ENCODE measurements at regions not wholly inside any gene's neighbourhood (a gene's known extent, or its start where the extent isn't known, plus 50 kb on each side); places are given as distances from the start of the nearest gene placed in this dataset.

GRCh38 chr20:22382742-22383141 is 201.6 kb downstream of the FOXA2 start:
- ChIA-PET CTCF (interaction anchor here (0.7 to 6.8 kb wide), 9 partner anchors 9 to 319 kb away, joined by 3 to 62 read pairs (median 4); no protein-coding TSS in a partner anchor), POLR2A (interaction anchor here (0.9 to 2.4 kb wide), 10 partner anchors 10 to 1247 kb away, joined by 3 to 27 read pairs (median 6); partner anchors contain the start of gene NXT1)
- Mint-ChIP-seq H3K9me3 (ENCODE audit: unreplicated experiment) (no peaks in the 10 kb centered on the region), H3K4me3 (ENCODE audit: unreplicated experiment) (peak overlapping the region; percentile 31), H3K27ac (ENCODE audit: low read depth, unreplicated experiment) (peak overlapping the region; percentile 90), H3K36me3 (ENCODE audit: insufficient read depth, unreplicated experiment) (no peaks in the 10 kb centered on the region), H3K27me3 (ENCODE audit: insufficient read depth, unreplicated experiment) (no peaks in the 10 kb centered on the region), H3K4me1 (ENCODE audit: insufficient read depth, unreplicated experiment) (peaks cover 57% of the 10 kb centered on the region)
- no TSS peak for BruUV-seq (replicated peaks)
- intact Hi-C loops (cut with micrococcal nuclease): loop anchor here (2.0 kb wide), 1 partner anchor 42 kb away; no protein-coding TSS in a partner anchor
- DNase-seq (ENCODE audit: unreplicated experiment): peak; percentile 92
- no peak for TF ChIP-seq CTCF (IDR thresholded peaks at IDR 0.05; ENCODE audit: unreplicated experiment)

- no peak for DNase-seq (ENCODE audit: unreplicated experiment)
- intact Hi-C loops (cut with micrococcal nuclease): loop anchor here (2.0 kb wide), 1 partner anchor 41 kb away; no protein-coding TSS in a partner anchor
- ChIA-PET CTCF (interaction anchor here (1.0 to 6.8 kb wide), 8 partner anchors 22 to 301 kb away, joined by 3 to 62 read pairs (median 4); no protein-coding TSS in a partner anchor), POLR2A (interaction anchor here (0.6 to 2.4 kb wide), 8 partner anchors 9 to 1248 kb away, joined by 3 to 27 read pairs (median 6); partner anchors contain the start of gene NXT1)
- TF ChIP-seq CTCF (IDR thresholded peaks at IDR 0.05; ENCODE audit: unreplicated experiment): no peak
- Mint-ChIP-seq H3K27me3 (ENCODE audit: insufficient read depth, unreplicated experiment) (no peaks in the 10 kb centered on the region), H3K4me1 (ENCODE audit: insufficient read depth, unreplicated experiment) (peaks cover 59% of the 10 kb centered on the region), H3K27ac (ENCODE audit: low read depth, unreplicated experiment) (peak overlapping the region; percentile 90), H3K9me3 (ENCODE audit: unreplicated experiment) (no peaks in the 10 kb centered on the region), H3K4me3 (ENCODE audit: unreplicated experiment) (no peak overlapping the region), H3K36me3 (ENCODE audit: insufficient read depth, unreplicated experiment) (peaks cover under 1% of the 10 kb centered on the region)
- BruUV-seq (replicated peaks): no TSS peak
Measured at GRCh38 chr20:22381812-22382416, 202.5 kb downstream of the FOXA2 start.

GRCh38 chr20:22379472-22379871 is 204.9 kb downstream of the FOXA2 start:
- no peak for TF ChIP-seq CTCF (IDR thresholded peaks at IDR 0.05; ENCODE audit: unreplicated experiment)
- no peak overlapping the region for H3K4me3 Mint-ChIP-seq (ENCODE audit: unreplicated experiment)
- peak overlapping the region; percentile 75 for H3K27ac Mint-ChIP-seq (ENCODE audit: low read depth, unreplicated experiment)
- ChIA-PET CTCF (interaction anchor here (0.6 to 2.4 kb wide), 12 partner anchors 15 to 849 kb away, joined by 3 to 15 read pairs (median 3); no protein-coding TSS in a partner anchor), POLR2A (interaction anchor here (0.6 to 3.0 kb wide), 12 partner anchors 11 to 979 kb away, joined by 3 to 30 read pairs (median 3); partner anchors contain the start of gene NXT1)
- H3K27me3 Mint-ChIP-seq (ENCODE audit: insufficient read depth, unreplicated experiment): no peaks in the 10 kb centered on the region
- no TSS peak for BruUV-seq (replicated peaks)
- H3K9me3 Mint-ChIP-seq (ENCODE audit: unreplicated experiment): no peaks in the 10 kb centered on the region
- intact Hi-C loops (cut with micrococcal nuclease): loop anchor here (5.0 to 10.0 kb wide), 2 partner anchors 765 to 1248 kb away; no protein-coding TSS in a partner anchor
- DNase-seq (ENCODE audit: unreplicated experiment): peak; percentile 99
- H3K4me1 Mint-ChIP-seq (ENCODE audit: insufficient read depth, unreplicated experiment): peaks cover 77% of the 10 kb centered on the region
- peaks cover 5% of the 10 kb centered on the region for H3K36me3 Mint-ChIP-seq (ENCODE audit: insufficient read depth, unreplicated experiment)
